OCI-LY3 (cell line): ENCODE measurements at regions not wholly inside any gene's neighbourhood (a gene's known extent, or its start where the extent isn't known, plus 50 kb on each side); places are given as distances from the start of the nearest gene placed in this dataset.

Source experiments
- H2AFZ ChIP-seq: fragments of 200-600, 300-600 bp; shearing (Covaris generic); 2 replicates; pipeline ENCODE4 v1.6.0; 2014; ENCODE audit warnings: antibody characterized with exemption, low read depth, low read length
- H3K27ac ChIP-seq: fragments of 200-600, 300-600 bp; sonication (generic); 2 replicates; pipeline ENCODE4 v1.5.1; 2014; ENCODE audit warnings: mild to moderate bottlenecking, low read length, moderate library complexity, mixed read lengths
- H3K27me3 ChIP-seq: fragments of 200-600, 300-600 bp; sonication (generic); 2 replicates; pipeline ENCODE4 v1.6.1; 2014; ENCODE audit warnings: low read depth, low read length, mixed read lengths
- H3K36me3 ChIP-seq: fragments of 200-600, 300-600 bp; sonication (generic); replicated peaks from 2 replicates; pipeline ENCODE3; 2014; ENCODE audit warnings: low read depth, low read length, mixed read lengths
- H3K4me1 ChIP-seq: fragments of 300-600, 200-600 bp; sonication (generic); 2 replicates; pipeline ENCODE4 v1.6.1; 2014; ENCODE audit warnings: low read length, mixed read lengths
- H3K4me2 ChIP-seq: fragments of 200-600, 300-600 bp; sonication (generic); 2 replicates; pipeline ENCODE4 v1.6.1; 2014; ENCODE audit warnings: low read length, mixed read lengths
- H3K4me3 ChIP-seq: fragments of 300-600, 200-600 bp; sonication (generic); 2 replicates; pipeline ENCODE4 v1.5.1; 2014; ENCODE audit warnings: antibody characterized with exemption, mild to moderate bottlenecking, low read length, moderate library complexity
- H3K79me2 ChIP-seq: fragments of 300-600, 200-600 bp; shearing (Covaris generic); 2 replicates; pipeline ENCODE4 v1.6.1; 2014; ENCODE audit warnings: mild to moderate bottlenecking, low read length, mixed read lengths
- H3K9ac ChIP-seq: fragments of 300-600, 200-600 bp; shearing (Covaris generic); 2 replicates; pipeline ENCODE4 v1.6.0; 2014; ENCODE audit warnings: mild to moderate bottlenecking, low read length, moderate library complexity
- H3K9me3 ChIP-seq: fragments of 200-600, 300-600 bp; shearing (Covaris generic); 2 replicates; pipeline ENCODE4 v1.6.1; 2014; ENCODE audit warnings: low read length, mixed read lengths; ENCODE audit not compliant: insufficient read depth
- H4K20me1 ChIP-seq: fragments of 200-600, 300-600 bp; sonication (generic); 2 replicates; pipeline ENCODE4 v1.6.1; 2016; ENCODE audit warnings: low read length, mixed read lengths; ENCODE audit not compliant: insufficient read depth
- EZH2phosphoT487 ChIP-seq: fragments of 200-600 bp; shearing (Covaris generic); IDR thresholded peaks from 2 replicates; pipeline ENCODE4 v1.6.1; 2018; ENCODE audit warnings: antibody characterized with exemption, mixed run types, low read depth
- TF ChIP-seq, protein P1 (sequence below): fragments of 200-600, 300-600 bp; sonication (generic); IDR thresholded peaks from 2 replicates; pipeline ENCODE4 v1.5.1; 2014; ENCODE audit warnings: antibody characterized with exemption, low read length, low read depth

GRCh38 chr21:35929901-35930300, 130.4 kb downstream of the SETD4 start:
- no peaks in the 10 kb centered on the region for H3K27me3 ChIP-seq
- H3K27ac ChIP-seq: no peak overlapping the region
- no peak overlapping the region for H2AFZ ChIP-seq
- H3K36me3 ChIP-seq: no peaks in the 10 kb centered on the region
- TF ChIP-seq, protein P1, sequence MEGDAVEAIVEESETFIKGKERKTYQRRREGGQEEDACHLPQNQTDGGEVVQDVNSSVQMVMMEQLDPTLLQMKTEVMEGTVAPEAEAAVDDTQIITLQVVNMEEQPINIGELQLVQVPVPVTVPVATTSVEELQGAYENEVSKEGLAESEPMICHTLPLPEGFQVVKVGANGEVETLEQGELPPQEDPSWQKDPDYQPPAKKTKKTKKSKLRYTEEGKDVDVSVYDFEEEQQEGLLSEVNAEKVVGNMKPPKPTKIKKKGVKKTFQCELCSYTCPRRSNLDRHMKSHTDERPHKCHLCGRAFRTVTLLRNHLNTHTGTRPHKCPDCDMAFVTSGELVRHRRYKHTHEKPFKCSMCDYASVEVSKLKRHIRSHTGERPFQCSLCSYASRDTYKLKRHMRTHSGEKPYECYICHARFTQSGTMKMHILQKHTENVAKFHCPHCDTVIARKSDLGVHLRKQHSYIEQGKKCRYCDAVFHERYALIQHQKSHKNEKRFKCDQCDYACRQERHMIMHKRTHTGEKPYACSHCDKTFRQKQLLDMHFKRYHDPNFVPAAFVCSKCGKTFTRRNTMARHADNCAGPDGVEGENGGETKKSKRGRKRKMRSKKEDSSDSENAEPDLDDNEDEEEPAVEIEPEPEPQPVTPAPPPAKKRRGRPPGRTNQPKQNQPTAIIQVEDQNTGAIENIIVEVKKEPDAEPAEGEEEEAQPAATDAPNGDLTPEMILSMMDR: no peak
- no peak for TF ChIP-seq EZH2phosphoT487
- no peaks in the 10 kb centered on the region for H4K20me1 ChIP-seq
- no peak overlapping the region for H3K4me2 ChIP-seq
- H3K79me2 ChIP-seq: no peaks in the 10 kb centered on the region
- peaks cover 29% of the 10 kb centered on the region for H3K4me1 ChIP-seq
- no peak overlapping the region for H3K4me3 ChIP-seq
- no peaks in the 10 kb centered on the region for H3K9me3 ChIP-seq
- no peak overlapping the region for H3K9ac ChIP-seq

GRCh38 chr21:35927262-35927661, 133.1 kb downstream of the SETD4 start:
- peaks cover 11% of the 10 kb centered on the region for H3K4me1 ChIP-seq
- no peaks in the 10 kb centered on the region for H3K79me2 ChIP-seq
- no peak overlapping the region for H3K4me2 ChIP-seq
- no peak overlapping the region for H3K27ac ChIP-seq
- no peaks in the 10 kb centered on the region for H4K20me1 ChIP-seq
- no peak overlapping the region for H3K9ac ChIP-seq
- no peaks in the 10 kb centered on the region for H3K36me3 ChIP-seq
- TF ChIP-seq EZH2phosphoT487: no peak
- TF ChIP-seq, protein P1: no peak
- H3K9me3 ChIP-seq: no peaks in the 10 kb centered on the region
- no peak overlapping the region for H3K4me3 ChIP-seq
- H3K27me3 ChIP-seq: no peaks in the 10 kb centered on the region
- H2AFZ ChIP-seq: no peak overlapping the region

DNA sequence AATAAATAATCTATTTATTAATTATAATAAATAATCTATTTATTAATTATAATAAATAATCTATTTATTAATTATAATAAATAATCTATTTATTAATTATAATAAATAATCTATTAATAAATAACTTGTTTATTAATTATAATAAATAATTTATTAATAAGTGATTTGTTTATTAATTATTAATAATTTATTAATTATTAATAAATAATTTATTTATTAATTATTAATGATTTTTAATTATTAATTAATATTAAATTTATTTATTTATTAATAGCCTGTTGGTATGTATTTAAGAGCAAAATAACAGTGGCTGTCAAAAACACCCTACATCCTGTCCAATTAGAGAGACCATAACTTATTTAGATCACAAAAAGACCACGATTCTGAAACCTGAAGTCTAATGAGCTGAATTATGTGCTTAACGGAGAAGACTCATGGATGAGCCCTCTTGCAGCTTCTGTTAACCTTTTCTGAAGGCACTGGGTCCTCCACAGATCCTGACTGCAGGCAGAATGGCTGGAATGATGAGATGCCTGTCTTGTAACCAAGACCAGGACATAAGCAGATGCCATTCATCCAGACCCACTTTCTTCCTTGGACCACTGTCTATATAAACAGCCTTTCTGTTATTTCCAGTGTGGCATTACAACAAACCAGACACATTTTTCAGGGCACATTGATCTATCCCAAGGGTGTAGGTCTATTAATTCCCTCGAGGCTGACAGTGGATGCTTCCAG, 134.2 kb downstream of the SETD4 start:
- no peak overlapping the region for H2AFZ ChIP-seq
- H3K9me3 ChIP-seq: no peaks in the 10 kb centered on the region
- H4K20me1 ChIP-seq: no peaks in the 10 kb centered on the region
- TF ChIP-seq, protein P1: no peak
- no peak for TF ChIP-seq EZH2phosphoT487
- H3K4me2 ChIP-seq: no peak overlapping the region
- no peaks in the 10 kb centered on the region for H3K27me3 ChIP-seq
- H3K27ac ChIP-seq: no peak overlapping the region
- H3K36me3 ChIP-seq: no peaks in the 10 kb centered on the region
- no peaks in the 10 kb centered on the region for H3K4me1 ChIP-seq
- H3K9ac ChIP-seq: no peak overlapping the region
- H3K79me2 ChIP-seq: no peaks in the 10 kb centered on the region
- no peak overlapping the region for H3K4me3 ChIP-seq

DNA sequence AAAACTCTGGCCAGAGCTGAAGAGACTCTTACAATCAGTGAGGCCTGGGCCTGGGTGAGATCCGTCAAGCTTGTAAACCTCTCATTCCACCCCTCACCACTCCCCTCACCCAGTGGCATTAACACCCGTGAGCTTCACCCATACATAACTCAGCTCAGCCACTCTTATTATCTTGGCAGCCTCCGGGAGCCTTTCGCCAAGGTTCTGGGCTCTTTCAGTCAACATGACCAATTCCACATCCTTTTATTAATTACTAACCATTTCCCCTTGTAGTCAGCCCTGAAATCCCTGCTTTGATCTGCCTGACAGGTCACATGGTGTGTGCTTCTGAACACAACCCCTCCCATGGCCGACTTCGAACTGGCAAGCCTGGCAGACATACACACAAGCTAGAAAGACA, 134.8 kb downstream of the SETD4 start:
- no peak overlapping the region for H2AFZ ChIP-seq
- H3K4me2 ChIP-seq: no peak overlapping the region
- no peak for TF ChIP-seq EZH2phosphoT487
- TF ChIP-seq, protein P1: no peak

More for the DNA sequence above, 134.8 kb downstream of the SETD4 start:
- no peak overlapping the region for H3K9ac ChIP-seq
- H3K27me3 ChIP-seq: no peaks in the 10 kb centered on the region
- no peaks in the 10 kb centered on the region for H3K36me3 ChIP-seq
- no peak overlapping the region for H3K27ac ChIP-seq
- H3K9me3 ChIP-seq: no peaks in the 10 kb centered on the region
- no peaks in the 10 kb centered on the region for H4K20me1 ChIP-seq
- H3K4me3 ChIP-seq: no peak overlapping the region
- no peaks in the 10 kb centered on the region for H3K4me1 ChIP-seq
- H3K79me2 ChIP-seq: no peaks in the 10 kb centered on the region
